Sigmoid colon (tissue), 6 donors: ENCODE measurements at regions not wholly inside any gene's neighbourhood (a gene's known extent, or its start where the extent isn't known, plus 50 kb on each side); places are given as distances from the start of the nearest gene placed in this dataset.

Experiments
- DNase-seq: peaks from one replicate; pipeline ENCODE4 v3.0.0-alpha.2; 2019
- H3K27ac ChIP-seq, 4 donors: fragments of 200-600 bp; sonication (generic); one replicate each; pipeline ENCODE4 v1.5.1; 2016 to 2019; ENCODE audit warnings: mild to moderate bottlenecking in 1 of 4
- H3K27me3 ChIP-seq, 3 donors: fragments of 200-600 bp; sonication (generic); one replicate each; pipeline ENCODE4 v1.5.1; 2019; ENCODE audit warnings: mild to moderate bottlenecking in 1 of 3
- H3K36me3 ChIP-seq, 4 donors: fragments of 200-600 bp; sonication (generic); one replicate each; pipeline ENCODE4 v1.5.1; 2016 to 2019
- H3K4me1 ChIP-seq, 4 donors: fragments of 200-600 bp; sonication (generic); one replicate each; pipeline ENCODE4 v1.5.1; 2017 to 2019
- H3K4me3 ChIP-seq, 4 donors: fragments of 200-600 bp; sonication (generic); one replicate each; pipeline ENCODE4 v1.5.1; 2017 to 2019; ENCODE audit warnings: mild to moderate bottlenecking in 2 of 4, moderate library complexity in 1 of 4
- H3K9me3 ChIP-seq, 4 donors: fragments of 200-600 bp in 3 of 4; sonication (generic) in 3 of 4; one replicate each; pipeline versions ENCODE4 v1.5.1 to v1.6.1; 2013 to 2019
- EP300 ChIP-seq, 4 donors: sonication (generic); formaldehyde crosslinking; IDR thresholded peaks; one replicate each; pipeline ENCODE4 v1.6.1; 2017; ENCODE audit warnings: antibody characterized with exemption in 4 of 4
- POLR2A ChIP-seq, 2 donors: fragments of 450-650 bp; IDR thresholded peaks; one replicate each; pipeline ENCODE4 v1.6.1; 2016; ENCODE audit warnings: antibody characterized with exemption in 2 of 2, mild to moderate bottlenecking in 2 of 2, moderate library complexity in 2 of 2
- POLR2AphosphoS5 ChIP-seq, 4 donors: sonication (generic); formaldehyde crosslinking; IDR thresholded peaks; one replicate each; pipeline ENCODE4 v1.6.1; 2017; ENCODE audit warnings: antibody characterized with exemption in 4 of 4
- WGBS, 2 donors: extraction: QIAGEN DNeasy Blood & Tissue Kit; methylation state at CpG; one replicate each; pipeline ENCODE4 v1.1.7; 2013; 5-methylcytosine and 5-hydroxymethylcytosine counted together
- intact Hi-C: fragments of 100-400 bp; cut with DNase I; formaldehyde crosslinking; loops from one replicate; pipeline ENCODE4 v1.15.1; 2023
- TF ChIP-seq, protein P1 (sequence below), 4 experiments: fragments of 450-650 bp in 3 of 4; fragments of 200-600 bp in 1 of 4; IDR thresholded peaks; one replicate each; pipeline ENCODE4 v1.5.1; 2016 to 2019; ENCODE audit warnings: antibody characterized with exemption in 4 of 4, mild to moderate bottlenecking in 3 of 4, moderate library complexity in 2 of 4
- donor health status: healthy with polysubstance abuse.
- donor health status: healthy.

DNA sequence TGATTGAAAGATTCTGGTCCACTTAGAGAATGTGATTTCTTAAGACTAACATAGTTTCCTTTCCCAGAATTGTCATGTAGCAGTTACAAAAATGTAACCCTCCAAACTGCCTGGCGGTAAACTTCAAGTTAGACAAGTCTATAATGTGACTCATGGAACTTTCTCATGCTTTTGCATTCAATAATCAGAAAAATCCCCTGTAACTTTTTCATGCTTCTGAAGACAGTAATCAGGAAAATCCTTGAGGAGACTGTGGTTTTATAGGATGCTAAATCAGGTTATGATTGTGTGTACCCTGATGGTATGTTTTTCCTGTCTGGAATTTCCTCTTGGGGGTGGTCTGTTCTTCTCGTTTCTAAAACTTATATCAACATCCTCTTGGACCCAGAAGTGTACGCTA lies 74.0 kb upstream of the RARB start:
- no peak for DNase-seq
- TF ChIP-seq, protein P1, sequence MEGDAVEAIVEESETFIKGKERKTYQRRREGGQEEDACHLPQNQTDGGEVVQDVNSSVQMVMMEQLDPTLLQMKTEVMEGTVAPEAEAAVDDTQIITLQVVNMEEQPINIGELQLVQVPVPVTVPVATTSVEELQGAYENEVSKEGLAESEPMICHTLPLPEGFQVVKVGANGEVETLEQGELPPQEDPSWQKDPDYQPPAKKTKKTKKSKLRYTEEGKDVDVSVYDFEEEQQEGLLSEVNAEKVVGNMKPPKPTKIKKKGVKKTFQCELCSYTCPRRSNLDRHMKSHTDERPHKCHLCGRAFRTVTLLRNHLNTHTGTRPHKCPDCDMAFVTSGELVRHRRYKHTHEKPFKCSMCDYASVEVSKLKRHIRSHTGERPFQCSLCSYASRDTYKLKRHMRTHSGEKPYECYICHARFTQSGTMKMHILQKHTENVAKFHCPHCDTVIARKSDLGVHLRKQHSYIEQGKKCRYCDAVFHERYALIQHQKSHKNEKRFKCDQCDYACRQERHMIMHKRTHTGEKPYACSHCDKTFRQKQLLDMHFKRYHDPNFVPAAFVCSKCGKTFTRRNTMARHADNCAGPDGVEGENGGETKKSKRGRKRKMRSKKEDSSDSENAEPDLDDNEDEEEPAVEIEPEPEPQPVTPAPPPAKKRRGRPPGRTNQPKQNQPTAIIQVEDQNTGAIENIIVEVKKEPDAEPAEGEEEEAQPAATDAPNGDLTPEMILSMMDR (IDR thresholded peaks at IDR 0.05), result no peak
- TF ChIP-seq POLR2A (IDR thresholded peaks at IDR 0.05), result no peak
- TF ChIP-seq POLR2AphosphoS5 (IDR thresholded peaks at IDR 0.05), result no peak
- TF ChIP-seq EP300 (IDR thresholded peaks at IDR 0.05), result no peak
- Histone ChIP-seq H3K4me1 (no peaks in the 10 kb centered on the region), H3K4me3 (no peak overlapping the region), H3K27me3 (no peaks in the 10 kb centered on the region), H3K9me3 (peaks cover 0 to 1% (median 0%) of the 10 kb centered on the region in 4 donors), H3K36me3 (no peaks in the 10 kb centered on the region), H3K27ac (no peak overlapping the region)
- intact Hi-C loops, result no loop called here
- WGBS, 2 donors, result 65 to 67% methylated on average over 3 of the region's 3 CpGs

DNA sequence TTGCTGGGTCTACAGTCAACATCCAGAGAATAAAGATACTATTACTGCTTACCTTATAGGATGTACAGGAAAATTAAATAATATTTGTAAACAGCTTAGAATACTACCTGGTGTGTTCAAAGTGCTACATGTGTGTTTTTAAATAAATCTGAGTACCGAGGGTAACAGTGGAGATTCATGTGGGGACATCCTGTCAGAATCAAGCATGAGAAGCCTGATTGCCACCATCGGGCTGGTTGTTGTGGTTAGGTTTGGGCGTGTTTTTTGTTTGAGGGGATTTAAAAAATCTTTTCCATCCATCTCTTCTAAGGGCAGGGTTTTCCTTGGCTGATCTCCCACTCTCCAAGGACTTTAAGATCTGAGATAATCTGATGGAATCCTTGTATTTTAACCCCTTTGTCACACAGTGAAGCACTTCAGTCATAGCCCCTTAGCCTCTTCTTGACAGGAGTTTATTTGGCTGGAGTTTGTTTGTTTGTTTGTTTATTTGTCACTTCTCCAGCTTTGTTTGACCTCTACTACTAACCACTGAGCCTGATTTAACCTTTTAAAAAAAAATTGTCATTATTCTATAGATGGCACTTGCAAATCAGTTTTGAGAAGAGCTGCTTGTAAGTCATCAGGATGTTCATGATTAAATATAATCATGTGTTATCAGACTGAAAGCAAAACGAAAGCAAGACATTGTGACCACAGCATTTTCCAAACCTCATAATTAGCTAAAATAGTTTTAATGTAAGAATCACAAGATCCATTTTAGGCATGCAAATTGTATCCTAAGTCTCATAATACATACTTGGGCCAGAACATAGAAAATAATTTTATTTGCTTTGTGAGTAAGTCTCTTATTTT lies 72.8 kb upstream of the RARB start:
- no peak overlapping the region for H3K4me3 ChIP-seq
- H3K27ac ChIP-seq, result no peak overlapping the region
- TF ChIP-seq POLR2A (IDR thresholded peaks at IDR 0.05) (no peak), POLR2AphosphoS5 (IDR thresholded peaks at IDR 0.05) (no peak), EP300 (IDR thresholded peaks at IDR 0.05) (no peak)
- TF ChIP-seq, protein P1 (IDR thresholded peaks at IDR 0.05), result no peak
- peaks cover 0 to 1% (median 0%) of the 10 kb centered on the region in 4 donors for H3K9me3 ChIP-seq
- WGBS, 2 donors, result 59 to 64% methylated on average over 4 of the region's 4 CpGs
- no peaks in the 10 kb centered on the region for H3K27me3 ChIP-seq
- no peaks in the 10 kb centered on the region for H3K36me3 ChIP-seq
- DNase-seq, result no peak
- intact Hi-C loops, result no loop called here
- H3K4me1 ChIP-seq, result no peaks in the 10 kb centered on the region

DNA sequence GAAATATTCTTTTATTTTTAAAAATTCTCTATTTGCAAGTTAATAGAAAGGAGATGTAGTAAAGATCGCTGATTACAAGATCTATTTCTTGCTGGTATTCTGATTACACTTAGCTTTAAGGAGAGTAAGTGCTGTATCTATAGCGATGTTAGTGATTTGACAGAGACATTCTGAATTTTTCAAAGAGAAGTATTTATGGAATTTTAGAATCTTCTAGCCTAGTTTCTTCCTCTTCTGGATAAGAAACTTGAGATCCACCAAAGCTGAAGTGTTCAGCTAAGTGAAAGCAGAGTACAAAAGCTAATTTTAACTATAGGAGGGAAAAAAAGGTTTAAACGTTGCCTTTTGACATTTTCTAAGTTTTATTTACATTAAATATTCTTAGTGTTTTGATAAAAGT lies 72.1 kb upstream of the RARB start:
- no peak for DNase-seq
- Histone ChIP-seq H3K9me3 (peaks cover 0 to 1% (median 0%) of the 10 kb centered on the region in 4 donors), H3K36me3 (no peaks in the 10 kb centered on the region), H3K4me3 (no peak overlapping the region), H3K4me1 (no peaks in the 10 kb centered on the region), H3K27me3 (no peaks in the 10 kb centered on the region), H3K27ac (no peak overlapping the region)
- intact Hi-C loops, result no loop called here
- WGBS, 2 donors, result 77 to 78% methylated on average over 3 of the region's 3 CpGs
- TF ChIP-seq, protein P1 (IDR thresholded peaks at IDR 0.05), result no peak
- TF ChIP-seq EP300 (IDR thresholded peaks at IDR 0.05), result no peak
- no peak for TF ChIP-seq POLR2AphosphoS5 (IDR thresholded peaks at IDR 0.05)
- no peak for TF ChIP-seq POLR2A (IDR thresholded peaks at IDR 0.05)

DNA sequence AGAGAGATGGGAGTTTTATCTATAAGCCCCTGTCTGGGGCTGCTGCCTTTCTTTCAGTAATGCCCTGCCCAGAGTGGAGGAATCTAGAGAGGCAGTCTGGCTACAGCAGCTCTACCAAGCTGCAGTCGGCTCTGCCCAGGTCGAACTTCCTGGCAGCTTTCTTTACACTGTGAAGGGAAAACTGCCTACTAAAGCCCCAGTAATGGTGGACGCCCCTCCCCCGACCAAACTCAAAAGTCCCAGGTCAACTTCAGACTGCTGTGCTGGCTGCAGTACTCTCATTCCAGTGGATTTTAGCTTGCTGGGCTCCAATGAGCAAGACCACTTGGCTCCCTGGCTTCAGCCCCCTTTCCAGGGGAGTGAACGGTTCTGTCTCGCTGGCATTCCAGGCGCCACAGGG lies 65.9 kb upstream of the RARB start:
- no peak for DNase-seq
- intact Hi-C loops, result no loop called here
- WGBS, 2 donors, result 88 to 94% methylated on average over 7 of the region's 7 CpGs
- no peak overlapping the region for H3K27ac ChIP-seq
- H3K36me3 ChIP-seq, result no peaks in the 10 kb centered on the region
- H3K9me3 ChIP-seq, result peaks cover 0 to 1% (median 0%) of the 10 kb centered on the region in 4 donors
- TF ChIP-seq POLR2A (IDR thresholded peaks at IDR 0.05) (no peak), POLR2AphosphoS5 (IDR thresholded peaks at IDR 0.05) (no peak), EP300 (IDR thresholded peaks at IDR 0.05) (no peak)
- TF ChIP-seq, protein P1 (IDR thresholded peaks at IDR 0.05), result no peak
- H3K4me3 ChIP-seq, result no peak overlapping the region
- no peaks in the 10 kb centered on the region for H3K4me1 ChIP-seq
- H3K27me3 ChIP-seq, result no peaks in the 10 kb centered on the region
